ENCODE measurements at regions not wholly inside any gene's neighbourhood (a gene's known extent, or its start where the extent isn't known, plus 50 kb on each side); places are given as distances from the start of the nearest gene placed in this dataset.
A peak's percentile ranks its signal among the peaks of the same experiment; 100 is the strongest.
"Not testable (repeated sequence)": the region's sequence is repeated elsewhere in the genome, so short reads cannot be mapped to it uniquely, and the experiment has no call there.

- no peak for DNase-seq (ENCODE audit: low read depth)
- no peak overlapping the region for H3K4me3 ChIP-seq (ENCODE audit: low read depth, low read length)
- TF ChIP-seq CTCF (IDR thresholded peaks at IDR 0.05; ENCODE audit: insufficient read depth, low read depth, low read length), result no peak
Observed at GRCh38 chr6:67956352-67956751, 678.7 kb upstream of the ADGRB3 start.

- DNase-seq (ENCODE audit: low read depth), result no peak
Observed at GRCh38 chr6:67952948-67953347, 682.1 kb upstream of the ADGRB3 start.

GRCh38 chr6:67952121-67952520 lies 683.0 kb upstream of the ADGRB3 start:
- no peak for TF ChIP-seq CTCF (IDR thresholded peaks at IDR 0.05; ENCODE audit: insufficient read depth, low read depth, low read length)
- DNase-seq (ENCODE audit: low read depth), result peak; percentile 36
- no peak overlapping the region for H3K4me3 ChIP-seq (ENCODE audit: low read depth, low read length)

More at GRCh38 chr6:67952948-67953347, 682.1 kb upstream of the ADGRB3 start:
- H3K4me3 ChIP-seq (ENCODE audit: low read depth, low read length), result no peak overlapping the region
- TF ChIP-seq CTCF (IDR thresholded peaks at IDR 0.05; ENCODE audit: insufficient read depth, low read depth, low read length), result no peak

- not testable (repeated sequence) for DNase-seq (ENCODE audit: low read depth); H3K4me3 ChIP-seq (ENCODE audit: low read depth, low read length)
Observed at GRCh38 chr6:67947762-67948161, 687.3 kb upstream of the ADGRB3 start.

- no peak overlapping the region for H3K4me3 ChIP-seq (ENCODE audit: low read depth, low read length)
- DNase-seq (ENCODE audit: low read depth), result no peak
- no peak for TF ChIP-seq CTCF (IDR thresholded peaks at IDR 0.05; ENCODE audit: insufficient read depth, low read depth, low read length)
Observed at GRCh38 chr6:67935976-67936477, 699.1 kb upstream of the ADGRB3 start.

GRCh38 chr6:67933278-67933677 lies 701.8 kb upstream of the ADGRB3 start:
- TF ChIP-seq CTCF (IDR thresholded peaks at IDR 0.05; ENCODE audit: insufficient read depth, low read depth, low read length), result no peak
- no peak overlapping the region for H3K4me3 ChIP-seq (ENCODE audit: low read depth, low read length)
- no peak for DNase-seq (ENCODE audit: low read depth)

- DNase-seq (ENCODE audit: low read depth); H3K4me3 ChIP-seq (ENCODE audit: low read depth, low read length): not testable (repeated sequence)
Observed at GRCh38 chr6:67922588-67922987, 712.5 kb upstream of the ADGRB3 start.

GRCh38 chr6:67920040-67920439 lies 715.0 kb upstream of the ADGRB3 start:
- not testable (repeated sequence) for H3K4me3 ChIP-seq (ENCODE audit: low read depth, low read length); DNase-seq (ENCODE audit: low read depth)

GRCh38 chr6:67916399-67916798 lies 718.7 kb upstream of the ADGRB3 start:
- no peak overlapping the region for H3K4me3 ChIP-seq (ENCODE audit: low read depth, low read length)
- TF ChIP-seq CTCF (IDR thresholded peaks at IDR 0.05; ENCODE audit: insufficient read depth, low read depth, low read length), result no peak
- peak; percentile 28 for DNase-seq (ENCODE audit: low read depth)
